WTC11 (cell line): ENCODE measurements at regions not wholly inside any gene's neighbourhood (a gene's known extent, or its start where the extent isn't known, plus 50 kb on each side); places are given as distances from the start of the nearest gene placed in this dataset.

ENCODE experiments used
- ATF2 ChIP-seq: sonication (generic); formaldehyde crosslinking; IDR thresholded peaks from 2 replicates; pipeline ENCODE4 v1.8.1; 2022; ENCODE audit warnings: low read depth, missing genetic modification reagents, borderline replicate concordance
- CREB1 ChIP-seq: sonication (generic); formaldehyde crosslinking; IDR thresholded peaks from 2 replicates; pipeline ENCODE4 v1.8.0; 2023; ENCODE audit warnings: mild to moderate bottlenecking, missing genetic modification reagents
- CTCF ChIP-seq: fragments of 200-600 bp; IDR thresholded peaks from 2 replicates; pipeline ENCODE4 v1.8.0; 2022; ENCODE audit warnings: antibody characterized with exemption
- EMX1 ChIP-seq: fragments of 250-450 bp; sonication (Bioruptor Pico); IDR thresholded peaks from 2 replicates; pipeline ENCODE4 v1.8.0; 2021; ENCODE audit warnings: mild to moderate bottlenecking
- KAT7 ChIP-seq: sonication (generic); formaldehyde crosslinking; IDR thresholded peaks from 2 replicates; pipeline ENCODE4 v1.8.1; 2023; ENCODE audit warnings: missing genetic modification reagents, mild to moderate bottlenecking, borderline replicate concordance
- NFE2L1 ChIP-seq: sonication (generic); formaldehyde crosslinking; IDR thresholded peaks from 2 replicates; pipeline ENCODE4 v1.8.1; 2023; ENCODE audit warnings: missing genetic modification reagents
- SP1 ChIP-seq: sonication (generic); formaldehyde crosslinking; conservative IDR thresholded peaks from 2 replicates; pipeline ENCODE4 v1.8.1; 2022; ENCODE audit warnings: missing genetic modification reagents
- USF1 ChIP-seq: sonication (generic); formaldehyde crosslinking; IDR thresholded peaks from 2 replicates; pipeline ENCODE4 v1.8.0; 2022; ENCODE audit warnings: mild to moderate bottlenecking, missing genetic modification reagents
- ZNF423 ChIP-seq: fragments of 250-450 bp; sonication (Bioruptor Pico); IDR thresholded peaks from 2 replicates; pipeline ENCODE4 v2.1.2; 2022; ENCODE audit warnings: mild to moderate bottlenecking, moderate library complexity

GRCh38 chr10:128898916-128899195 lies 568.2 kb upstream of the MGMT start:
- TF ChIP-seq CREB1 (CRISPR knock-in tag) (no peak), CTCF (no peak), USF1 (CRISPR knock-in tag) (no peak), KAT7 (no peak), NFE2L1 (CRISPR knock-in tag) (no peak), ATF2 (CRISPR knock-in tag) (no peak), SP1 (CRISPR knock-in tag) (no peak), ZNF423 (CRISPR knock-in tag) (no peak), EMX1 (CRISPR knock-in tag) (no peak)
